Glutamatergic neuron (in vitro differentiated cells): ENCODE measurements at regions not wholly inside any gene's neighbourhood (a gene's known extent, or its start where the extent isn't known, plus 50 kb on each side); places are given as distances from the start of the nearest gene placed in this dataset.

Experiments used
- DNase-seq: peaks from one replicate; pipeline ENCODE4 v3.0.0; 2022
- H3K27ac Mint-ChIP-seq: one replicate; pipeline ENCODE4 v1.8.0; 2020; ENCODE audit warnings: mild to moderate bottlenecking, mixed read lengths, inconsistent platforms; ENCODE audit not compliant: unreplicated experiment
- H3K27me3 Mint-ChIP-seq: one replicate; pipeline ENCODE4 v1.8.0; 2020; ENCODE audit warnings: mild to moderate bottlenecking, moderate library complexity, mixed read lengths, inconsistent platforms; ENCODE audit not compliant: unreplicated experiment
- H3K36me3 Mint-ChIP-seq: one replicate; pipeline ENCODE4 v1.8.0; 2020; ENCODE audit warnings: mild to moderate bottlenecking, mixed read lengths, inconsistent platforms; ENCODE audit not compliant: unreplicated experiment
- H3K4me1 Mint-ChIP-seq: one replicate; pipeline ENCODE4 v1.8.0; 2020; ENCODE audit warnings: mild to moderate bottlenecking, low read depth, mixed read lengths, inconsistent platforms; ENCODE audit not compliant: unreplicated experiment
- H3K4me3 Mint-ChIP-seq: one replicate; pipeline ENCODE4 v1.8.0; 2020; ENCODE audit warnings: mild to moderate bottlenecking, mixed read lengths, inconsistent platforms; ENCODE audit not compliant: unreplicated experiment
- H3K9me3 Mint-ChIP-seq: one replicate; pipeline ENCODE4 v1.8.0; 2020; ENCODE audit warnings: mild to moderate bottlenecking, moderate library complexity, mixed read lengths, inconsistent platforms; ENCODE audit not compliant: unreplicated experiment
- TF ChIP-seq, protein P1 (sequence below): fragments of 200-600 bp; sonication (generic); IDR thresholded peaks from one replicate; pipeline ENCODE4 v1.5.0; 2021; ENCODE audit not compliant: partially characterized antibody, unreplicated experiment

GRCh38 chr6:12348530-12349511, 58.7 kb downstream of the EDN1 start:
- no peak overlapping the region for H3K4me3 Mint-ChIP-seq
- H3K36me3 Mint-ChIP-seq: peaks cover 15% of the 10 kb centered on the region
- no peak for DNase-seq
- peaks cover 2% of the 10 kb centered on the region for H3K27me3 Mint-ChIP-seq
- TF ChIP-seq, protein P1, sequence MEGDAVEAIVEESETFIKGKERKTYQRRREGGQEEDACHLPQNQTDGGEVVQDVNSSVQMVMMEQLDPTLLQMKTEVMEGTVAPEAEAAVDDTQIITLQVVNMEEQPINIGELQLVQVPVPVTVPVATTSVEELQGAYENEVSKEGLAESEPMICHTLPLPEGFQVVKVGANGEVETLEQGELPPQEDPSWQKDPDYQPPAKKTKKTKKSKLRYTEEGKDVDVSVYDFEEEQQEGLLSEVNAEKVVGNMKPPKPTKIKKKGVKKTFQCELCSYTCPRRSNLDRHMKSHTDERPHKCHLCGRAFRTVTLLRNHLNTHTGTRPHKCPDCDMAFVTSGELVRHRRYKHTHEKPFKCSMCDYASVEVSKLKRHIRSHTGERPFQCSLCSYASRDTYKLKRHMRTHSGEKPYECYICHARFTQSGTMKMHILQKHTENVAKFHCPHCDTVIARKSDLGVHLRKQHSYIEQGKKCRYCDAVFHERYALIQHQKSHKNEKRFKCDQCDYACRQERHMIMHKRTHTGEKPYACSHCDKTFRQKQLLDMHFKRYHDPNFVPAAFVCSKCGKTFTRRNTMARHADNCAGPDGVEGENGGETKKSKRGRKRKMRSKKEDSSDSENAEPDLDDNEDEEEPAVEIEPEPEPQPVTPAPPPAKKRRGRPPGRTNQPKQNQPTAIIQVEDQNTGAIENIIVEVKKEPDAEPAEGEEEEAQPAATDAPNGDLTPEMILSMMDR: no peak
- H3K27ac Mint-ChIP-seq: no peak overlapping the region
- no peaks in the 10 kb centered on the region for H3K9me3 Mint-ChIP-seq
- no peaks in the 10 kb centered on the region for H3K4me1 Mint-ChIP-seq

DNA sequence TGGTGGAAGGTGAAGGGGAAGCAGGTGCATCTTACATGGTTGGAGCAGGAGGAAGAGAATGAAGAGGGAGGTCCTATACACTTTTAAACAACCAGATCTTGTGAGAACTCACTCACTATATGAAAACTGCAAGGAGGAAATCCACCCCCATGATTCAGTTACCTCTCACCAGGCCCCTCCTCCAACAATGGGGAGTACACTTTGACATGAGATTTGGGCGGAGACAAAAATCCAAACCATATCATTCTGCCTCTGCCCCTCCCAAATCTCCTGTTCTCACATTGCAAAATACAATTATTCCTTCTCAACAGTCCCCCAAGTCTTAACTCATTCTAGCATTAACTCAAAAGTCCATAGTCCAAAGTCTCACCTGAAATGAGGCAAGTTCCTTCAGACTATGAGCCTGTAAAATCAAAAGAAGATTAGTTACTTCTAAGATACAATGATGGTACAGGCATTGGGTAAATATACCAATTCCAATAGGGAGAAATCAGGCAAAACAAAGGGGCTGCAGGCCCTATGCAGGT, 60.5 kb downstream of the EDN1 start:
- no peak overlapping the region for H3K4me3 Mint-ChIP-seq
- H3K27ac Mint-ChIP-seq: no peak overlapping the region
- peaks cover 15% of the 10 kb centered on the region for H3K36me3 Mint-ChIP-seq
- TF ChIP-seq, protein P1: no peak
- peaks cover 2% of the 10 kb centered on the region for H3K27me3 Mint-ChIP-seq
- H3K4me1 Mint-ChIP-seq: peaks cover 10% of the 10 kb centered on the region
- H3K9me3 Mint-ChIP-seq: no peaks in the 10 kb centered on the region
- DNase-seq: no peak

DNA sequence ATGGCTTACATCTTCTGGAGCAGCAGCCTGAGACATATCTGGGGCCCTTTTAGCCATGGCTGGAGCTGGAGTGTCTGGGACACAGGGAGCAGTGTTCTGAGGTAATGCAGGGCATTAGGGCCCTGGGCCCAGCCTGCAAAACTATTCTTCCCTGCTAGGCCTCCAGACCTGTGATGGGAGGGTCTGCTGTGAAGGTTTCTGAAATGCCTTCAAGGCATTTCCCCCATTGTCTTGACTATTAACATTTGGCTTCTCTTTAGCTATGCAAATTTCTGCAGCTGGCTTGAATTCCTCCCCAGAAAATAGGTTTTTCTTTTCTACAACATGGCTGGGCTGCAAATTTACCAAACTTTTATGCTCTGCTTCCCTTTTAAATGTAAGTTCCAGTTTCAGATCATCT, 61.5 kb downstream of the EDN1 start:
- Mint-ChIP-seq H3K27me3 (peaks cover 2% of the 10 kb centered on the region), H3K9me3 (no peaks in the 10 kb centered on the region), H3K4me1 (peaks cover 10% of the 10 kb centered on the region), H3K27ac (no peak overlapping the region), H3K4me3 (no peak overlapping the region), H3K36me3 (peaks cover 15% of the 10 kb centered on the region)
- DNase-seq: no peak
- TF ChIP-seq, protein P1: no peak

DNA sequence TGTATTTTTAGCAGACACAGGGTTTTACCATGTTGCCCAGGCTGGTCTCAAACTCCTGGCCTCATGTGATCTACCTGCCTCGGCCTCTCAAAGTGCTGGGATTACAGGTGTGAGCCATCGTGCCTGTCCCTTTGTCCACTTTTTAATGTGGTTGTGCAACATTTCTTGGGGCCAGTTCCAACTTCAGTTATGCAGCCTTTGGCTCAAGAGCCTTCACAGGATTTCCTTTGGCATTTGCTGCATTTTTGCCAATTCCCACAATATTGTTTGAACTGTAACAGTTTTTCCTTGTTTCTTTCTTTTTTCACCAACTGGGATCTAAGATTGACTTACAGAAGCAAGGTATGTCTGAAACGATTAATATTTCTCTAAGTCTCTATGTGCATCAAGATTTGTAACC, 63.6 kb downstream of the EDN1 start:
- H3K27me3 Mint-ChIP-seq: peaks cover 2% of the 10 kb centered on the region
- H3K4me3 Mint-ChIP-seq: no peak overlapping the region
- peaks cover 10% of the 10 kb centered on the region for H3K4me1 Mint-ChIP-seq
- TF ChIP-seq, protein P1: no peak
- no peak for DNase-seq
- H3K27ac Mint-ChIP-seq: no peak overlapping the region
- H3K9me3 Mint-ChIP-seq: no peaks in the 10 kb centered on the region
- peaks cover 15% of the 10 kb centered on the region for H3K36me3 Mint-ChIP-seq

GRCh38 chr6:12354499-12354898, 64.3 kb downstream of the EDN1 start:
- Mint-ChIP-seq H3K4me1 (peaks cover 10% of the 10 kb centered on the region), H3K27ac (no peak overlapping the region), H3K36me3 (peaks cover 15% of the 10 kb centered on the region), H3K27me3 (peaks cover 2% of the 10 kb centered on the region), H3K9me3 (no peaks in the 10 kb centered on the region), H3K4me3 (no peak overlapping the region)
- TF ChIP-seq, protein P1: no peak
- DNase-seq: peak; percentile 40
